ENCODE measurements at regions not wholly inside any gene's neighbourhood (a gene's known extent, or its start where the extent isn't known, plus 50 kb on each side); places are given as distances from the start of the nearest gene placed in this dataset.

- no peak for TF ChIP-seq CTCF (IDR thresholded peaks at IDR 0.05)
- no peak for TF ChIP-seq POLR2A (IDR thresholded peaks at IDR 0.05)
- WGBS, 4 donors = 72 to 76% (median 74%) methylated on average over 14 of the region's 14 CpGs
- DNase-seq = no peak
- no peak overlapping the region for H3K4me3 ChIP-seq
- intact Hi-C loops (cut with DNase I) = no loop called here
- peaks cover 0 to 5% of the 10 kb centered on the region in 2 donors for H3K4me1 ChIP-seq (replicated peaks in 1 of 2)
- H3K27ac ChIP-seq = peak overlapping the region in 1 of 5 donors; percentile 66
- H3K27me3 ChIP-seq = no peaks in the 10 kb centered on the region
- H3K36me3 ChIP-seq (replicated peaks in 1 of 2) = no peaks in the 10 kb centered on the region
- H3K9me3 ChIP-seq (replicated peaks in 1 of 3) = no peaks in the 10 kb centered on the region
Measured at GRCh38 chr1:38283696-38284470, 237.3 kb upstream of the POU3F1 start.

GRCh38 chr1:38279148-38279547 is 232.6 kb upstream of the POU3F1 start:
- Histone ChIP-seq H3K27me3 (no peaks in the 10 kb centered on the region), H3K4me1 (replicated peaks in 1 of 2) (peaks cover 0 to 19% of the 10 kb centered on the region in 2 donors), H3K9me3 (replicated peaks in 1 of 3) (no peaks in the 10 kb centered on the region), H3K27ac (no peak overlapping the region), H3K4me3 (no peak overlapping the region), H3K36me3 (replicated peaks in 1 of 2) (no peaks in the 10 kb centered on the region)
- no peak for TF ChIP-seq CTCF (IDR thresholded peaks at IDR 0.05)
- TF ChIP-seq POLR2A (IDR thresholded peaks at IDR 0.05) = no peak
- DNase-seq = no peak
- intact Hi-C loops (cut with DNase I) = no loop called here

- intact Hi-C loops (cut with DNase I) = no loop called here
- TF ChIP-seq CTCF (IDR thresholded peaks at IDR 0.05) (no peak), POLR2A (IDR thresholded peaks at IDR 0.05) (no peak)
- Histone ChIP-seq H3K27me3 (no peaks in the 10 kb centered on the region), H3K4me1 (replicated peaks in 1 of 2) (peaks cover 0 to 19% of the 10 kb centered on the region in 2 donors), H3K9me3 (replicated peaks in 1 of 3) (no peaks in the 10 kb centered on the region), H3K36me3 (replicated peaks in 1 of 2) (no peaks in the 10 kb centered on the region), H3K4me3 (no peak overlapping the region), H3K27ac (no peak overlapping the region)
- no peak for DNase-seq
- whole genome bisulfite sequencing, 4 donors = 85 to 91% (median 90%) methylated on average over 2 of the region's 2 CpGs
Measured at GRCh38 chr1:38277646-38278045, 231.1 kb upstream of the POU3F1 start.

- Histone ChIP-seq H3K36me3 (replicated peaks in 1 of 2) (no peaks in the 10 kb centered on the region), H3K4me3 (no peak overlapping the region), H3K27me3 (no peaks in the 10 kb centered on the region), H3K4me1 (replicated peaks in 1 of 2) (peaks cover 0 to 19% of the 10 kb centered on the region in 2 donors), H3K27ac (peak overlapping the region in 1 of 5 donors; percentile 57), H3K9me3 (replicated peaks in 1 of 3) (no peaks in the 10 kb centered on the region)
- 51 to 56% (median 52%) methylated on average over 3 of the region's 3 CpGs for WGBS, 4 donors
- no peak for TF ChIP-seq CTCF (IDR thresholded peaks at IDR 0.05)
- no peak for TF ChIP-seq POLR2A (IDR thresholded peaks at IDR 0.05)
- intact Hi-C loops (cut with DNase I) = no loop called here
- peak in 5 of 7 donors; percentile 23 to 51 (median 47) for DNase-seq
Measured at GRCh38 chr1:38275960-38276359, 229.4 kb upstream of the POU3F1 start.

Data from adrenal gland (tissue), 9 donors.